Activated CD4-positive, alpha-beta T cell treated with anti-CD3 and anti-CD28 coated beads, Interleukin-2, amount 10 ng/mL, durations not matched to agents 24 days and 14 days (primary cell): ENCODE measurements at regions not wholly inside any gene's neighbourhood (a gene's known extent, or its start where the extent isn't known, plus 50 kb on each side); places are given as distances from the start of the nearest gene placed in this dataset.
"Not testable (repeated sequence)": the region's sequence is repeated elsewhere in the genome, so short reads cannot be mapped to it uniquely, and the experiment has no call there.

Experiments
- DNase-seq: peaks from one replicate; pipeline ENCODE4 v3.0.0; 2022
- H3K27ac Mint-ChIP-seq: one replicate; pipeline ENCODE4 v1.8.0; 2022; ENCODE audit warnings: mild to moderate bottlenecking, mixed read lengths
- H3K27me3 Mint-ChIP-seq: one replicate; pipeline ENCODE4 v1.8.0; 2022; ENCODE audit warnings: mixed read lengths
- H3K36me3 Mint-ChIP-seq: one replicate; pipeline ENCODE4 v1.8.0; 2022; ENCODE audit warnings: low read depth, mild to moderate bottlenecking, mixed read lengths
- H3K4me1 Mint-ChIP-seq: one replicate; pipeline ENCODE4 v1.8.0; 2021; ENCODE audit warnings: mixed read lengths
- H3K4me3 Mint-ChIP-seq: one replicate; pipeline ENCODE4 v1.8.0; 2022; ENCODE audit warnings: mild to moderate bottlenecking, moderate library complexity, mixed read lengths
- H3K9me3 Mint-ChIP-seq: one replicate; pipeline ENCODE4 v1.8.0; 2021; ENCODE audit warnings: mixed read lengths
- intact Hi-C: fragments of 100-400 bp; cut with micrococcal nuclease; formaldehyde crosslinking; loops from one replicate; pipeline ENCODE4 v1.15.1; 2023

GRCh38 chr14:100421756-100422470 lies 98.8 kb downstream of the SLC25A47 start:
- H3K36me3 Mint-ChIP-seq, result peaks cover 2% of the 10 kb centered on the region
- H3K9me3 Mint-ChIP-seq, result no peaks in the 10 kb centered on the region
- DNase-seq, result no peak
- H3K27ac Mint-ChIP-seq, result no peak overlapping the region
- H3K4me3 Mint-ChIP-seq, result no peak overlapping the region
- intact Hi-C loops, result no loop called here
- H3K4me1 Mint-ChIP-seq, result peaks cover 6% of the 10 kb centered on the region
- H3K27me3 Mint-ChIP-seq, result no peaks in the 10 kb centered on the region

DNA sequence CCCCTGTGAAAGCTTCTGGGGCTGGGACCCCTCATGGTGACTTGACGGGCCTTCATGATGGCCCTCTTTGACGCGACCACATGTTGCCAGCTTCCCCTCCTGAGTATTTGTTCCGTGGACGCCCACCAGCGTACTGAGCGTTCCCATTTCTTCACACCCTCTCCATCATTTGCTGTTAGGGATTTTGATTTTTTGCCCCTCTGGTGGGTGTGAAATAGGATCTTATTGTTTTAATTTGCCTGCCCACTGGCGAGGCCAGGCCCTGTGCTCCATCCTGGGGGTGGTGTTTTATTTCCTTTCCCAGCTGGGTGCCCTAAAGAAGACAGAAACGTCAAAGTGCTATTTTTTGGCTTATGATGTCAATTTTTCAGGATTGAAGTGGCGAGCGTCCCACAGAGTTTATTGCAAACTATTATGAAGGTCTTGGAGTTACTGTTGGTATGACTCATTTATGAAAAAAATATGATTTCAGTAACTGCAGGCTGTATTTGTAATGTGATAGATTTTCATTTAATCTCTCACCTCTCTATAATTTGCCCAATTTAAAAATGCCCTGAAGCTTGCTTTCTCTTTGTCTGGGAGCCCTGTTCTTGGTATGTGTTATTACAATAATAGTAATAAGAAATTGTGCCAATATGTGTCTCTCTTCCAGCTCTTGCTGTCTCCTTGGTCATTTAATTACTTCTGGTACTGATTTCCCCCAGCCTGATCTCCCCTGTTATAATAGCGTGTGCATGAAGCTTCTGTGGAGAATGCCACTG lies 99.6 kb downstream of the SLC25A47 start:
- no peak overlapping the region for H3K27ac Mint-ChIP-seq
- no peaks in the 10 kb centered on the region for H3K9me3 Mint-ChIP-seq
- H3K36me3 Mint-ChIP-seq, result peaks cover 2% of the 10 kb centered on the region
- no peak for DNase-seq
- no peak overlapping the region for H3K4me3 Mint-ChIP-seq
- intact Hi-C loops, result no loop called here
- peaks cover 6% of the 10 kb centered on the region for H3K4me1 Mint-ChIP-seq
- H3K27me3 Mint-ChIP-seq, result no peaks in the 10 kb centered on the region

DNA sequence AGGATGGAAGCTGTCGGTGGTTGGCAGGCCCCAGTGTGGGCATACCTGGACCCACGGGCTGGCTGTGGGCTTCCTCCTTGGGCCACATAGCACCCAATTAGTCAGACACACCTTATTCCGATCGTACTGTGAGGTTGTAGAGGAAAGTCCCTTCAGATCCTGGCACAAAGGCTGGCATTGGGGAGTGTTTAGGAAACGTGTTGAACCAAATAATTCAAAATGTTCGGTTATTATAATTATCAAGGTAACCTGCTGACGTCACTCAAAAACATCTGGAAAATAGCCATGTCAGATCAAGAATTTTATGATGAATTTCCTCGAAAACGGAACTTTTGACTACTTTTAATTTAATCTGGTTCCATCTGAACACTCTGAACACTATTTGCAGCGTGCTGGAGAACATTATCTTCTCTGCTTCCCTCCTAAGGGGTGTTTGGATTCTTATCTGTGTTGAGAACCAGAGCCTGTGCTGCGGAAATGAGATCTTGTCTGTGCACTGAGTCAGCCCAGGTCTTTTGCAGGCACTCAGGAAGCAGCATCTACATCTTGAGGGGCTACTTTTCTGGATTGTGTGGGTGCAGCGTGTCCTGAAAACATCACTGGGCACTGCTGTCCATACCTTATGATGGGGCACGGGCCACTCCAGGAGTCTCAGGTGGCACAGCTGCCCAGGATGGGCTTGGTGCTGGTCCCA lies 100.3 kb downstream of the SLC25A47 start:
- intact Hi-C loops, result no loop called here
- H3K4me3 Mint-ChIP-seq, result no peak overlapping the region

GRCh38 chr14:100424504-100425428 lies 101.6 kb downstream of the SLC25A47 start:
- Mint-ChIP-seq H3K27me3 (no peaks in the 10 kb centered on the region), H3K4me1 (peaks cover 6% of the 10 kb centered on the region), H3K27ac (no peak overlapping the region), H3K36me3 (no peaks in the 10 kb centered on the region), H3K9me3 (no peaks in the 10 kb centered on the region), H3K4me3 (no peak overlapping the region)
- DNase-seq, result no peak
- intact Hi-C loops, result no loop called here

More for the DNA sequence above, 100.3 kb downstream of the SLC25A47 start:
- Mint-ChIP-seq H3K4me1 (peaks cover 6% of the 10 kb centered on the region), H3K27me3 (no peaks in the 10 kb centered on the region), H3K9me3 (no peaks in the 10 kb centered on the region), H3K27ac (no peak overlapping the region), H3K36me3 (peaks cover 2% of the 10 kb centered on the region)
- no peak for DNase-seq

GRCh38 chr14:100425429-100425827 lies 102.3 kb downstream of the SLC25A47 start:
- no peaks in the 10 kb centered on the region for H3K27me3 Mint-ChIP-seq
- H3K9me3 Mint-ChIP-seq, result no peaks in the 10 kb centered on the region
- H3K27ac Mint-ChIP-seq, result no peak overlapping the region
- DNase-seq, result no peak
- no peaks in the 10 kb centered on the region for H3K36me3 Mint-ChIP-seq
- peaks cover 6% of the 10 kb centered on the region for H3K4me1 Mint-ChIP-seq
- intact Hi-C loops, result no loop called here
- H3K4me3 Mint-ChIP-seq, result no peak overlapping the region

DNA sequence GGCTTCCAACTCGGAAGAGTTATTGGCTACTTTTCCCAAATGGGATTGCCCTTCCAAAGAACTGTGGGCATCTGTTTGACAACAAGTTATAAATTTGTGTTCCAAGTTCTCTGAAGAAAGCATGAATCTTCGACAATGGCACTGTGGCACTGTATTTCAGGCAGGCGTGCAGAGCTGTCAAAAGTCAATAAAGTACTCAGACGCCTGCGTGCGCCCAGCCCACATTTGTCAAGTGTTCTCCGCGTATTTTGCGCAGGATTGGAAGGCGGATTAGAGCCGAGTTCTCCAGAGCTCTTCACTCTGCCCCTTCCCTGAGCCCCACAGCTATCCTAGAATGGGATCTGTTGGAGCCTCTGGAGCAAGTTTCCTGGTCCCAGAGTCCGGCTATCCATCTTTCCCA lies 103.2 kb downstream of the SLC25A47 start:
- H3K27ac Mint-ChIP-seq, result no peak overlapping the region
- no peak overlapping the region for H3K4me3 Mint-ChIP-seq
- H3K4me1 Mint-ChIP-seq, result peaks cover 6% of the 10 kb centered on the region
- no peak for DNase-seq
- no peaks in the 10 kb centered on the region for H3K9me3 Mint-ChIP-seq
- H3K27me3 Mint-ChIP-seq, result no peaks in the 10 kb centered on the region
- H3K36me3 Mint-ChIP-seq, result no peaks in the 10 kb centered on the region
- intact Hi-C loops, result no loop called here

- DNase-seq, result no peak
- H3K4me1 Mint-ChIP-seq, result peaks cover 6% of the 10 kb centered on the region
- no peaks in the 10 kb centered on the region for H3K9me3 Mint-ChIP-seq
- no peak overlapping the region for H3K27ac Mint-ChIP-seq
- intact Hi-C loops, result no loop called here
- H3K27me3 Mint-ChIP-seq, result no peaks in the 10 kb centered on the region
- no peak overlapping the region for H3K4me3 Mint-ChIP-seq
- no peaks in the 10 kb centered on the region for H3K36me3 Mint-ChIP-seq
Observed at GRCh38 chr14:100427166-100427565, 104.0 kb downstream of the SLC25A47 start.

GRCh38 chr14:100428727-100429126 lies 105.6 kb downstream of the SLC25A47 start:
- Mint-ChIP-seq H3K27me3 (no peaks in the 10 kb centered on the region), H3K36me3 (no peaks in the 10 kb centered on the region), H3K4me3 (no peak overlapping the region), H3K27ac (no peak overlapping the region), H3K4me1 (peaks cover 6% of the 10 kb centered on the region), H3K9me3 (no peaks in the 10 kb centered on the region)
- intact Hi-C loops, result no loop called here
- no peak for DNase-seq

- Mint-ChIP-seq H3K4me1 (peaks cover 8% of the 10 kb centered on the region), H3K36me3 (no peaks in the 10 kb centered on the region), H3K27ac (no peak overlapping the region), H3K4me3 (no peak overlapping the region), H3K27me3 (no peaks in the 10 kb centered on the region), H3K9me3 (no peaks in the 10 kb centered on the region)
- DNase-seq, result no peak
- intact Hi-C loops, result no loop called here
Observed at GRCh38 chr14:100429537-100429936, 106.4 kb downstream of the SLC25A47 start.

GRCh38 chr14:100430571-100430970 lies 107.4 kb downstream of the SLC25A47 start:
- DNase-seq, result no peak
- Mint-ChIP-seq H3K27me3 (no peaks in the 10 kb centered on the region), H3K36me3 (no peaks in the 10 kb centered on the region), H3K4me1 (peaks cover 2% of the 10 kb centered on the region), H3K4me3 (no peak overlapping the region), H3K27ac (no peak overlapping the region), H3K9me3 (no peaks in the 10 kb centered on the region)
- intact Hi-C loops, result no loop called here

DNA sequence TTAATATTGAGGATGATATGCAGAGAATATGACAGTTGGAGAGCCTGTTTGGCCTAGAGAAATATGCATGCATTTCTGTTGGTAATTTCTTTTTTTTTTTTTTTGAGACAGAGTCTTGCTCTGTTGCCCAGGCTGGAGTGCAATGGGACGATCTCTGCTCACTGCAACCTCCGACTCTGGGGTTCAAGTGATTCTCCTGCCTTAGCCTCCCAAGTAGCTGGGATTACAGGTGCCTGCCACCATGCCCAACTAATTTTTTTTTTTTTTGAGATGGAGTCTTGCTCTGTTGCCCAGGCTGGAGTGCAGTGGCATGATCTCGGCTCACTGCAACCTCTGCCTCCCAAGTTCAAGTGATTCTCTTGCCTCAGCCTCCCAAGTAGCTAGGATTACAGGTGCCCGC lies 108.3 kb downstream of the SLC25A47 start:
- H3K27ac Mint-ChIP-seq, H3K4me3 Mint-ChIP-seq, H3K27me3 Mint-ChIP-seq, H3K9me3 Mint-ChIP-seq, intact Hi-C loops, DNase-seq, H3K4me1 Mint-ChIP-seq, H3K36me3 Mint-ChIP-seq: not testable (repeated sequence)

- no peak for DNase-seq
- Mint-ChIP-seq H3K9me3 (no peaks in the 10 kb centered on the region), H3K4me1 (peaks cover 3% of the 10 kb centered on the region), H3K27ac (no peak overlapping the region), H3K4me3 (no peak overlapping the region), H3K27me3 (no peaks in the 10 kb centered on the region), H3K36me3 (no peaks in the 10 kb centered on the region)
- intact Hi-C loops, result no loop called here
Observed at GRCh38 chr14:100432652-100433427, 109.7 kb downstream of the SLC25A47 start.

- Mint-ChIP-seq H3K36me3 (no peaks in the 10 kb centered on the region), H3K9me3 (no peaks in the 10 kb centered on the region), H3K4me3 (no peak overlapping the region), H3K4me1 (peaks cover 3% of the 10 kb centered on the region), H3K27me3 (no peaks in the 10 kb centered on the region), H3K27ac (no peak overlapping the region)
- intact Hi-C loops, result no loop called here
- no peak for DNase-seq
Observed at GRCh38 chr14:100433428-100433814, 110.3 kb downstream of the SLC25A47 start.
